SK-N-SH (cell line): ENCODE measurements at regions not wholly inside any gene's neighbourhood (a gene's known extent, or its start where the extent isn't known, plus 50 kb on each side); places are given as distances from the start of the nearest gene placed in this dataset.

Source experiments
- CHD2 ChIP-seq: fragments of 150-350 bp; IDR thresholded peaks from 2 replicates; pipeline ENCODE4 v1.6.1; 2018; ENCODE audit warnings: low read length; ENCODE audit not compliant: partially characterized antibody
- CTCF ChIP-seq: fragments of 200-600 bp; sonication (generic); IDR thresholded peaks from 2 replicates; pipeline ENCODE4 v1.6.1; 2017; ENCODE audit warnings: antibody characterized with exemption, mild to moderate bottlenecking, moderate library complexity
- EZH2phosphoT487 ChIP-seq: fragments of 200-600 bp; sonication (generic); IDR thresholded peaks from 2 replicates; pipeline ENCODE4 v1.6.1; 2017; ENCODE audit warnings: low read depth, mixed run types, mild to moderate bottlenecking, antibody characterized with exemption, moderate library complexity, borderline replicate concordance
- FOXM1 ChIP-seq: IDR thresholded peaks from 2 replicates; pipeline ENCODE4 v1.4.0; 2012; ENCODE audit warnings: low read depth, mild to moderate bottlenecking
- MXI1 ChIP-seq: IDR thresholded peaks from 2 replicates; pipeline ENCODE4 v1.6.1; 2012; ENCODE audit warnings: mild to moderate bottlenecking, low read depth, low read length, improper control_type of control experiment
- POLR2AphosphoS5 ChIP-seq: IDR thresholded peaks from 2 replicates; pipeline ENCODE4 v1.6.1; 2012; ENCODE audit warnings: low read depth, low read length
- USF2 ChIP-seq: fragments of 150-350 bp; IDR thresholded peaks from 2 replicates; pipeline ENCODE4 v1.6.1; 2017; ENCODE audit warnings: antibody characterized with exemption, low read length, low read depth, borderline replicate concordance
- YY1 ChIP-seq: IDR thresholded peaks from 2 replicates; pipeline ENCODE4 v1.4.0; 2012; ENCODE audit warnings: low read depth, mild to moderate bottlenecking
- ZBTB33 ChIP-seq: IDR thresholded peaks from 2 replicates; pipeline ENCODE4 v1.4.0; 2012; ENCODE audit warnings: low read depth, borderline replicate concordance

- TF ChIP-seq EZH2phosphoT487 (no peak), USF2 (no peak), CTCF (no peak), MXI1 (no peak), FOXM1 (no peak), CHD2 (no peak), ZBTB33 (no peak), POLR2AphosphoS5 (no peak), YY1 (no peak)
These were observed 184.3 kb upstream of the HNRNPA3 start for GRCh38 chr2:177028296-177028695.
